ENCODE measurements at regions not wholly inside any gene's neighbourhood (a gene's known extent, or its start where the extent isn't known, plus 50 kb on each side); places are given as distances from the start of the nearest gene placed in this dataset.

DNA sequence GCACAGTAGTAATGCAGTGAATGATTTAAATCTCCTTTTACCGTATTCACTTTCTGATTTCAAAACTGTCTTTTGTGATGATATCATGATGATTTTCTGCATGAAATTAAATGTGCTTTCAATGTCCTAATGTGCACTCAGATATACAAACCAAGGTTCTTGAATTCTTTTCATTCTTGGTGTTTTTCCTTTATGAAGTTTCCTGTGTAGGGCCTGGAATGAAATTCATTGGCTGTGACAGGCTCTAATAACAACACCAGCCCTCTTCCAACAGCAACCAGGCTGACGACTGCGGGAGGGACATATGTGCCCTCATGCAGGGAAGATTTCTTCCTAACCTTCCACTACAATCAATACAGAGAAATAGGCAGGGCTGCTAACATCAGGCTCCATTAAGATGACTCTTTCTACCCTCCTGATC, 1052.0 kb downstream of the DIAPH3 start:
- DNase-seq (ENCODE audit: low read depth in 2 of 2): no peak

DNA sequence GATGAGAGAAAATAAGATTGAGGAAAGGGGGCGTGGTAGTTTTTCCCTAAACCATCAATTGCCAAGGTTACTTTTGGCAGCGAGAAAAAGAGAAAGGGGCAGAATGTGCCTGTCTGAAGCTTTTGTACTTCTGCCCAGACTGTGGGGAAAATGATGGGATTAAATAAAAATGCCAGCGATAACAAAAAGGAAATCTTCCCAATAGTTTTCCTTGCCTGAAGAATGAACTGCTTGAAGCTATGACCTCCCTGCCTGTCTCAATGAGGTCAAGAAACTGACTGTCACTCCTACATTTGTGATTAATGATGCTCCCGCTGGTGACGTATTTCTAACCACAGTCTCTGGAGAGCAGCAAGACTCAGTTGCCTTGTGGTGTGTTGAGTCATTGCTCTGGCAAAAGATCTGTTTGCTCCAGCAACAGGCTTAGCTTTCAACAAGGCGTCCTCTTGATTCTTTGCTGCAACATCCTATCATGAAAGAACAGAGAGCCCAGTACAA, 1051.5 kb downstream of the DIAPH3 start:
- no peak for DNase-seq (ENCODE audit: low read depth in 2 of 2)

DNA sequence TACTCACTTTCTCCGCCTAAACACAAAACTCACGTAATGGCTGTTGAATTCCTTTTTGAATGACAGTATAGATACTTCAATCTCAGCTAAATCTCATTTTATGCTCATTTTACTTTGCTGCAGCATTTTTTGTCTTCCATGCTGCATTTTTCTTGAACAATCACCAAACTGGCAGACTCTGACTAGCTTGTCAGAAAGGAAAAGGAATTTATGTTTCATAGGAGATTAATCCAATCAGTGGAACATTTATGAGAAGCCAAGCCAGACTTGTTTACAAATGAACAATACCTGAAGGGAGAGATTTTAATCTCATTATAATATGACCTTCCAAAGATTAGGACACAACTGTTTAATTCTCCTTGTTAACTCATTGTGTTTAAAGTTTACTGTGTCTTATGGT, 1044.3 kb downstream of the DIAPH3 start:
- no peak for DNase-seq (ENCODE audit: low read depth in 2 of 2)

DNA sequence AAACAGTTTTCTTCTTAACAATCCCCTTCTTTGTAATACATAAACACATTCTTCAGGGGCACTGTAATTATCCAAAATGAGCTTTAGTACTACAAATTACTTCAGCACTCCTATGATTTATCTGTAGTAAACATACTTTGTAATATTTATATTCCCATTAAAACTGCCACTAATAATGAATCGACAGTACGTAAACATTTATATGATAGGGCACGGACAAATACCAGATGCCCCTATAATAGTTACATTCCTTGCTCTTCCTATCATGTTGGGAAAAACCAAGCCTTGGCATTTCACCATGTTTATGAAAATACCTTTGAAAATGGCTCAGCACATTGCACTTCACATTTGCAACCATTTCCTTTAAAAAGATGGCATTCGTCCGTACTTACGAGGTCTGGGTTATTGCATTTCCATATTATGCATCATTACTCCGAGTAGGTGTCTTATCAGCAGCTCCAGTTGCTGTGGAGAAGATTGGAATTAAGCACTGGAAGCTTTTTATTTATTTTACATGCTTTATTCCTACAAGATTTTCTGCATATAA, 1043.4 kb downstream of the DIAPH3 start:
- DNase-seq (ENCODE audit: low read depth in 2 of 2): no peak

DNA sequence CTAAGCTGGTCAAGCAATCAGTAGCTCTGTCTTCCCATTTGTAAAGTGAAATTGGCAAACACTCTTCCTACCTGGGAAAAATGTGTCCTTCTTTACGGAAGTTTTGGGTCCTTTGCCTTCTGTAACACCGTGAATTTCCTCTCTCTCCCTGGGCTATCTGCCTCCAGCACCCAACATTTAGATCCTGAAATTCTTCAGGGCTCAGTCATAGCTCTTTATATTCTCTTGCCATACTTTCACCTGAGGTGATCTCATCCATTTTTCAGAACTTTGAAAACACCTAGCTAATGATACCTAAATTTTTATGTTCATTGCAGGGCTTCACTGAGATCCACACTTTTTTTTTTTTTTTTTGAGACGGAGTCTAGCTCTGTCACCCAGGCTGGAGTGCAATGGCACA, 1042.2 kb downstream of the DIAPH3 start:
- no peak for DNase-seq (ENCODE audit: low read depth in 2 of 2)

DNA sequence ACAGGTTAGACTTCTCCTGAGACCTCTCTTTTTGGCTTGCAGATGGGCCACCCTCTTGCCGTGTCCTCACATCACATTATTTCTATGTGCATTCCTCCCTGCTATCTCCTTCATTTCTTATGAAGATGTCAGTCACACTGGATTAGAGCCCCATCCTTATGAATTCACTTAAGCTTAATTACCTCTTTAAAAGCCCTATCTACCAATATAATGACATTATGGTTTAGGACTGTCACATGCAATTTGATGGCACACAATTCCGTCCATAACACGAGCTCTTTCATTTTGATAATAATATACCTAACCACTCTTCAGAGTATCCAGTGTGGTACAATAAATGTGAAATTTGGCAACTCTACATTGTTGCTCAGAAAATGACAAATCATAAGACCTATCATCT, 1037.3 kb downstream of the DIAPH3 start:
- DNase-seq (ENCODE audit: low read depth in 2 of 2): no peak

DNA sequence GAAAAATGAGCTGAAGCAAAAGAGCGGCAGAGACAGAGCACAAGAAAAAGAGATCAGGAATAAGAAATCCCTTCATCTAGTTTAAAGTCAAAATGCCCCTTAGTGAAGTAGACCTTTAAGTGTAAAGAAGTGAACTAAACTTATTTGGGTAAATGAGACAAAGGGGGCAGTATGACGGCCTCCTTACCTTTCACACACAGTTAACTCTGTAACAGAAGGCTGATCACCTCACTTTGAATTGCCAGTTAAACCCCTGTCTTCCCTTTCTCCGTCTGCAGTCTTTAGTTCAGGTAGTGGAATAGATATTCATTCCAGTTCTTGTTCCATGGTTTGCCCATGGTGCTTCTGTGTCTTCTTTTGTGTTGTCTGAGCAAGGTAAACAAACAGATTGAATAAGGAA, 1029.8 kb downstream of the DIAPH3 start:
- no peak for DNase-seq (ENCODE audit: low read depth in 2 of 2)

DNA sequence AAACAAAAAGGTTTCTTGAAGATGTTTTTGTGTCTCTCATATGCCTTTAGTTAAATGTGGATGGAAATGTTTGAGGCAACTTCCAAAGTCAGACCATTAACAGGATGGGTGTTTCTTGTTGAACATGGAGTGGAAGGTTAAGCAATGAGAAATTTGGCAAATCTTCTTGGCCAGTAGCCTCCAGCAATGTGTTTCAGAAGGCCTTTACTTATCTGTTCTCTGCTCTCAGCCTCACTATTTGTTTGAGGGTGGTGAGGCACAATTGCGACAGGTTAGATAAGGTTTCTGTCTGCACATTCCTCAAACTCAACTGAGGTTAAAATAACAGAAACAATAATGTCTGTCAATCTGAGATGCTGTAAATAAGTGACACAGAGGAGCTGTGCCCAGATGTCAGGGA, 1019.0 kb downstream of the DIAPH3 start:
- no peak for DNase-seq (ENCODE audit: low read depth in 2 of 2)

DNA sequence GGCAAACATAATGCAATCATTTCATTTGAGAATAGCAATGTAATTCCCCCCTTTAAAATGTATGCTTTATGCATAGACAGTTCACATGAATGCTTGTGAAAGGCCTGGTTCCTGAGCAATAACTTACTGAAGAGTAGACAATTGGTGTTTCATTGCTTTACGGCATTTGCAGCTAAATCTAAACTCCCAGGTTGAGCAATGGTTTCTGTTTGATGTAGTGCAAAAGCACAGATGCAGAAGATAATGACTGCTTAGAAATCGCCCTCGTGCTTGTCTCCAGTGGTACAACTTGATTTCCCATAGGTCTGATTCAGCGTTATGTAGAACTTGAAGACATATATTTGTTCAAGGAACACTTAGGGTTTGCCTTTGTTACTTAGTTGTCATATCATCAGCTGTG, 1018.3 kb downstream of the DIAPH3 start:
- no peak for DNase-seq (ENCODE audit: low read depth in 2 of 2)

DNA sequence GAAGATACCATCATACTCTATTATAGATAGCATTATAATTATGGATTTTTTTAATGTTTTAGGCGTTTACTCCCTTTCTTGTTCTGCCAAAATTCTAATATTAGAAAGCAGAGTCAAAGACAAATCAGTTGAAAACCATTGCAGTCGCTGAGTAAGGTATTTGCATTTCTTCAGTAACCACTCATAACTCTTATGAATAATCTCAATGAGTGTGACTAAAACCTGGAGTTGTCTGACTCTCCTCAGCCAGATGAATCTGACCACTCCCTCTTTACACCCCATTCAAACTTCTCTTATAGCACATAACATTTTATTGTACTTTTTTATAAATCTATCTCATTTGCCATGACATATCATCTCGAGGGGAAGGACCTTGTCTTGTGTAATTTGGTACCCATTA, 1006.5 kb downstream of the DIAPH3 start:
- no peak for DNase-seq (ENCODE audit: low read depth in 2 of 2)

DNA sequence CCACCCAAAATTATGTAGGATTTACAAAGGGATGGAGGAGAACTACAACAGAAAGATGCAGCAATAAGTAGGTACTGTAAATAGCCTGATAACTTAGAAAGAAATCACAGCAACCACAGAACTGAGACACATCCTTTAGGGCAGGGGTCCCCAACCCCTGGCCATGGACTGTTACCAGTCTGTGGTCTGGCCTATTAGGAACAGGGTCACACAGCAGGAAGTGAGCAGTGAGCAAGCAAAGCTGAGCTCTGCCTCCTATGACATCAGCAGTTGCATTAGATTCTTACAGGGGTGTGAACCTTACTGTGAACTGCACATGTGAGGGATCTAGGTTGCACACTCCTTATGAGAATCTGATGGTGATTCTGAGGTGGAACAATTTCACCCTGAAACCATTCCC, 997.6 kb downstream of the DIAPH3 start:
- no peak for DNase-seq (ENCODE audit: low read depth in 2 of 2)

DNA sequence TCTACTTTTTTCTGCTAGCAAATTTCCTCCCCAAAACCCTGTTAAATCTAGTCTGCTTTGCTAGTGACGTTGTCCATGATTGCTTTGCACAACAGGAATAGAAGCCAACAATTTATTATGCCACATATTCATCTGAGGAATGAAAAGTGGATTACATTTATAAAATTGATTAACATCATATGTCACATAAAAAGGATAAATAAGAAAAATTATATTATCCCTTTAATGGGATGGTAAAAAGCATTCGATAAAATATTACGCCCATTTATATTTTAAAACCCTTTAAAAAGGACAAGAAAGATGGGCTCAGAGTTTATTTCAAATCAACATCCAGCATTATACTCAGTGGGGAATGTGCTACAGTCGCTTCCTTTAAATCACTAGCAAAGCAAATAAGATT, 991.7 kb downstream of the DIAPH3 start:
- DNase-seq (ENCODE audit: low read depth in 2 of 2): no peak

DNA sequence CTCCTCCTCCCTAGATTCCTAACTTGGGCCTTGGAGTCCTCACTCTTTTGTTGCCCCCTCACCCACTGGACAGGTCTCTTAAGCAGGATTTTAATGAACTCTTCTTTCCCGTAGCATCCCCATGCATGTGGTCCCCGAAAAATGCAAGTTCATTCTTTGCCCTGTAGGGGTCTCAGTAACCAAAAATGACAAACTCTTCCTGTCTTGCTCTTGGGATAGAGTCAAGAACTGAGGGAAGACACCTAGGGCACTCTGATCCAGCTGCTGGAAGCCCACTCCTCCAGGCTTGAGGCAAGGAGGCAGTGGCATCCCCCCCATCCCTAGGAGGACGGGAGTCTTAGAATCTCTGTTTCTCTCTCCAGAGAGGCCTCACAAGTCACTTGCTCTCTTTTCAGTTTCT, 987.0 kb downstream of the DIAPH3 start:
- no peak for DNase-seq (ENCODE audit: low read depth in 2 of 2)

DNA sequence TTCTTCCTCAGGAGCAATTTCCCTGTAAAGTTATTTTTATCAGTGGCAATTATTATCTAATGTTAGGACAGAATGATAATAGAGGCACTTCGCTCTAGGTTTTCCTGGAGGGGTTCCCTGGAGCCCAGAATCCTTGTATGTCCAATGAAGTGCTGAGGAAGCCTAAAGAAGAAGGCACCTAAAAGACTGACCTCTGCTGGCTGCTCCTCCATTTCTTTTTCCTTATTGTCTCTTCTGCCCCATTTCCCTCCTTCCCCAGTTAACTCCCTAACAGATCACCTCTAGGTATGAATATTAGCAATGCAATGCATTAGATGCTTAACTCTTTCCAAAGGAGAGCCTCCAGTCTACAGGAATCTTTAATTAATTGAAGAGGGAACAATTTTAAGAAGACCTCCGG, 985.4 kb downstream of the DIAPH3 start:
- no peak for DNase-seq (ENCODE audit: low read depth in 2 of 2)

DNA sequence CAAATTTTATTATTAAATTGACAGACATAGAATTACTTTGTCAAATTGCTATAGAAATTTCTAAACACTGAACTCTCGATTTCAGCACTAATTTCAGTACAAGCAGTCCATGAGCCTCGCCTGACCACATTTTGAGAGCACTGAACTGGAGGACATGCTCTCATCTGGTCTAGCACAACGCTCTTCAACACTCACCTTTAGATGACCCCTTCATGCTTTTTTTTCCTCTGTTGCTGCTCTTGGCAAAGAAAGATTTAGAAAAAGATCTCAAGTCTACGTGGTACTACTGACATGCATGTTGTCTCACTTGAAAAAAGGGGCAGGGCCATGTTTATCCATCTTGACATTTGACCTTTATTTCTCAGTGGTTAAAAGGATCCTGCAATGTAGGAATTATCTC, 981.5 kb downstream of the DIAPH3 start:
- no peak for DNase-seq (ENCODE audit: low read depth in 2 of 2)

DNA sequence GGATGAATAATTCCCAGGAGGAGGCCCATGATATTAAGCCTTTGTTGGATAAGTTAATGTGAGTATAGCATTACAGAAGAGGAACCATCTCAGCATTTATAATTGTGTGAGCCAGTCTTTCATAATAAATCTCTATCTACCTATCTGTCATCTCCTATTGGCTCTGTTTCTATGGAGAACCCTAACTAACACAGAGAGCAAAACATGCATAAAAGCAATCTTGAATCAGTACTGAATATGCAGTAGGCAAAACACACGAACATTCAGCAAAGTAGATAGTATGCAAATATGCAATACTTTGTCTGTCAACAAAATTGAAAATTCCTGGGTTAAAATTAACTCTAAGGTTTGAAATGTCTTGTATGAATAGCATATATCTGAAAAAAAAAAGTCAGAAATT, 966.3 kb downstream of the DIAPH3 start:
- no peak for DNase-seq (ENCODE audit: low read depth in 2 of 2)

DNA sequence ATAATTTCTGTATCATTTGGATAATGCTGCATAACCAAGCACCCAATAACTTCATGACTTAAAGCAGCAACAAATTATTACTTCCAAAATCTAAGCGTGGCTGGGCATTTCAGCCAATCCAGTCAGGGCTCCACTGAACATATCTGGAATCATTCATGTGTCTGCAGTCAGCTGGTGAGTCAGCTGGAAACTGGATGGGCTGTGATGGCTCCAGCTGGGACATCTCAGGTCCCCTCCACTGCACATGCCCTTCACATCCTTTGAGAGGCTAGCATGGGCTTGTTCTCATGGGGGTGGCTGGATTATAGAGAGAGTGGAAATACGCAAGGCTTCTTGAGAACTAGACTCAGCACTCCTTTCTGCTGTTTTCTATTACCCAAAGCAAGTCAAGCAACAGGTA, 961.9 kb downstream of the DIAPH3 start:
- DNase-seq (ENCODE audit: low read depth in 2 of 2): no peak

DNA sequence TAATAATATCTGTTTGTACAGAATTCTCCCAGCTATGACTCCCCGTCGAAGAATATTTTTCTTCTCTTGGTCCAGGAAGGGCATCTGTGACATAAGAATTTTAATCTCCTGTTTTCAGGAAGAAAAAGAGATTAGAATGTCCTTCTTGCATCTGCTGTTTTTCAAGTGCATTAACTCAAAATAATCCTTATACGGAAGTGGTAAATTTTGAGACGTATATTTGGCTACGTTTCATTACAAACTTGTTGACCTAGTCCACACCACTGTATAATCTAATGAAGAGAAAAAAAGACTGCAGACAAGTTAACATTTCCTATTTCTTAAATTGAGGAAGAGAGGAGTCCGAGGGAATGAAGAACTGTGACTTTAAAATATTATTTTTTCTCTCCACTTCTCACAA, 959.9 kb downstream of the DIAPH3 start:
- DNase-seq (ENCODE audit: low read depth in 2 of 2): no peak

DNA sequence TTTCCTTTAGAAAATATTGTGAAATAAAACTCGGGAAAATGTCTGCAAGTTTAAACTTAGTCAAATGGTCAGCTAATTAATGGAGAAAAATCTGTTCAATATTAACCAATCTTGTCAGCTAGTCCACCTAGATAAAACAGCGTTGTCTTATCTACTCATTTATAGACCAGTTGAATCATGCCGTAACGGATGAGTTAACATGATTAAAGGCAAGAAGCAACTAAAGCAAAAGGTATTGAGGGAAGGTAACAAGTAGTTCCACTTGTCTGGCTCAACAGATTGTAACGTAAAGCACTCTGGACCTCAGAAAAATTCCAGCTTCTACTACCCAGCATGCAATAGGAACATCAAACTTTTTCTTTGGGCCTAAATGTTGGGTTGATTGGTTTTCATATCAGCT, 958.2 kb downstream of the DIAPH3 start:
- no peak for DNase-seq (ENCODE audit: low read depth in 2 of 2)

DNA sequence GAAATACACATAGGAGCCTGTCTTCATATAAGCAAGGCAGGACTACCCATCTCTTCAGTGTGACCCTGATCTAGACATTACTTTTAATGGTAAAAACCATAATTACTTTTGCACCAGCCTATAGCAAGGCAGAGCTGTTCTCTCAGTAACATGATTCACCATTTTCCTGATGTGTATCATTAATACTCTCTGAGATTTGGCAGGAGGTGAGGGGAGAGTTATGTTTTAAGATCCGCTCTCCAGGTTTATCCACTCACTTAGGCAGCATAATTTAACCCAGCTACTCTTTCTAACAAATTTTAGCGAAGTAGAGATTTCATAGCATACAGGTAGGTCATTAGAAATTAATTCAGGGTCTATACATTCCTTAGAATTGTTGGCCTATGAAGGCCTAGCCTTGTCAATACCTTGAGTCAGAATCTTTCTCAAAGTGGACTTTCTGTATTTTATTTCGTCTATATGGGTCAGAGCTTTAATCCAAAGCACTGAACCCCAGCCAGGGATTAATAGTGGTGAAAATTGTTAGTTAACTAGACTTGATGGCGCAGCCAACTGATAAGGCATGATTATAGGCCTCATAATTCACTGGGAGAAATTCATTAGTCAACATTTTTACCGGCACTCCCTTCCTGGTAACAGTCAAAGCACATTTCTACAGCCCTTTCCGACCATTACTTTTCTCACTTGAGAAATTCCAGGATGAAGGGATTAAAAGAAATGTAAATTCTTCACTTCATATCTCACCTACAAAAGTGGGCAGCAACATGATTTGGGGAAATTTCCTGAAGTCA, 955.1 kb downstream of the DIAPH3 start:
- DNase-seq (ENCODE audit: low read depth in 2 of 2): no peak

DNA sequence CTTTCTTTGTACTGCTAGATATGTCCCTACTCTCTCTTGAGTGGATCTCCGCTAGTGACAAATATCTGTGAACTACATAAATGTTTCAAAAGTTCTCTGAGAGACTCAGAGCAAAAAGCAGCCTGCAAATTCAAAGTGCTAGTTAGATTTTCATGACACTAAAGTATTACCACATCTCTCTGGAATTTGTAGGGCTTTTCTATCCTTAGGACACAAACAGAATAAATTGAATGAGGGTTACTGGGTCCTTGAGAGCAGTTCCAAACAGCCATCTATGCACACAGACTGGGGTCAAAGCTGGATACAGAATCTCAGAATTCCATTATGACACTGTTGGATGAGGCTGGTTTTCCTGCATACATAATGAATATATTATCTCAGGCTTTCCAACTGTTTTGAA, 953.2 kb downstream of the DIAPH3 start:
- DNase-seq (ENCODE audit: low read depth in 2 of 2): no peak

DNA sequence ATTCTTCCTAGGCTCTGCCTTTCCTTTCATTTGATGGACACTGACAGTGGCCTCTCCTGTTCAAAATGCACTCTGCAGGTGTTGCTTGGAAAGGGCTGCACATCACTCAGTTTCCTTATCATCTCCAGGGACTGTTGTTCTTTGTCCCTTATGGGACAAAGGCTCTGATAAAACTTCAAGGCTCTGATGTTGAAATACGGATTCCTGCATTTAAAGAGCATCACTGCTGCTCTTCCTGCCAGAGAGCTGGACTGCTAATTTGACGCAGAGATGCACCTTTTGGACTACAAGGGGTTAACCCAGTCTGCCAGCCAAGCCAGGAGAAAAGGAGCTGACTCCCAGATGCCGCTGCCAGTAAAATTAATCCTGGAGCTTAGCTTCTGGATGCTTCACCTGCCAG, 952.1 kb downstream of the DIAPH3 start:
- DNase-seq (ENCODE audit: low read depth in 2 of 2): no peak

DNA sequence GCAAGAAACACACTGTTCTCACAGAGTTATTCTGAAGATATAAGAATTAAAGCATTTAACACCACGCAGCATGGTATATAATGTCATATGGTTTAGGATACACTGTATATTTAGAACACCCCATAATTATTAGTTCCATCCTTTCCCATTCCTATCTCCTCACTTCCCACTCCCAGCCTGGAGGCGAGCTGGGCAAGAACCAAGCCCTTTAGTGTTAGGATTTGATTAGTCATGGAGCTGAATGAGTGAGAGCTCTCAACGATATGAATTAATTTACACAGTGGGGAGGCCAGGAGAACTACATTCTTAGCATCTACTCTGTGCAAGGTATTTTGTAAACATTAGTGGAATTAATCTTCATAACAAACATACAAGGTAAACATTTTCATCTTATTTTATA, 934.3 kb downstream of the DIAPH3 start:
- no peak for DNase-seq (ENCODE audit: low read depth in 2 of 2)

DNA sequence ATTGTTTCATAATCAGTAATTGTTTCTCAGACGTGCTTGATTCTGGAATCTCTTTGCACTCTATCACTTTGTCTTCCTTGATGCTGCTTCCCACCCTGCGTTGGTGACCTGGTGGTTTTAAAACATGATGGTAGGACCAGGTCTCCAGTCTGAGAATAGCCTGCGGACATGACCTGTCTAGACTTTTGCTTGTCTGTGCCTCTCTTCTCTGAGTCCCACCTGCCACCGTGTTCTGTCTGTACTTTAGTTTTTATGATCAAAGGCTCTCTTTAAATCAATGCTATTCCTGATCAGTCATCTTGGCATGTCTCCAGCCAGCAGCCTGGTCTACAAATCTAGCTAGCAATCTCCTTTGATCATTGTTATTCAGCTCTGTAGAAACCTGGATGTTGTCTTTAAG, 933.9 kb downstream of the DIAPH3 start:
- DNase-seq (ENCODE audit: low read depth in 2 of 2): no peak
